NCI-H446 (cell line): ENCODE measurements at regions not wholly inside any gene's neighbourhood (a gene's known extent, or its start where the extent isn't known, plus 50 kb on each side); places are given as distances from the start of the nearest gene placed in this dataset.

ENCODE experiments used
- DNase-seq, 2 experiments: peaks; one replicate each; lab custom pipeline; 2025; lab: John Stamatoyannopoulos, UW

DNA sequence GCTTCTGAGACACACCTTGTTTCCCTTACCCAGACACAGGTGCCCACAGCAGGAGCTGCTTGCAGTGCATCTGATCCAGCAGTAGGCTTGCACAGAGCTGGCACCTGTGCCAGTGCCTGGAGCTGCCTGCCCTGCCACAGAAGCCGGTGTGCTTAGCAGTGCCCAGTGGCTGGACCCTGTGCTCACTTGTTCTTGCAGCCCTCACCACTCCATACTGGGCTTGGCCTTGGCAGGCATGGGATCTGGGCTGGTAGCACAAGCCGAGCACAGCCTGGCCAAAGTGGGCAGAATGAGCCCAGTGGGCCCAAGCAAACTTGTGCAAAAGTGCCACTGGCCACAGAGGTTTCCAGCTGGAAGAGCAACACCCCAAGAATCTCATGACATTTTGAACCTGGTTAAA lies 1950.4 kb downstream of the SUCLG1 start:
- no peak for DNase-seq

DNA sequence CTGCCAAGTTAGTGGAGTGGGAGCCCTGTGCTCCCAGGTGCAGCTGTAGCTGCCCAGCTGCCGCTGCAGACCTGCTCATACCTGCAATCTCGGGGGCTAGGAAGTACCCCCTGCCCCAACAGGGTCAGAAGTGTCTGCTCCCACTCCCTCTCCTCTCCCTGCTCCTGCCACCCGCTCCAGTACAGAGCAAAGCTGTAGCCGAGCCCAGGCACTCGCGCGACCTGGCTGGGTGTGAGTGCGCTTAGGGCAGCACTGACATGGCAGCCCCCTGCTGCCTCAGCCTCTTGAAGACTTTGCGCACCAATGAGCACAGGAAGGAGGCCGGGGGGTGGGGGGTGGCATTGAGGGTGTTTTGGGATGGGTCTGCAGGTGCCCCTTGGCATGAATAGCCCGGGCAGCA lies 1951.4 kb downstream of the SUCLG1 start:
- no peak for DNase-seq

DNA sequence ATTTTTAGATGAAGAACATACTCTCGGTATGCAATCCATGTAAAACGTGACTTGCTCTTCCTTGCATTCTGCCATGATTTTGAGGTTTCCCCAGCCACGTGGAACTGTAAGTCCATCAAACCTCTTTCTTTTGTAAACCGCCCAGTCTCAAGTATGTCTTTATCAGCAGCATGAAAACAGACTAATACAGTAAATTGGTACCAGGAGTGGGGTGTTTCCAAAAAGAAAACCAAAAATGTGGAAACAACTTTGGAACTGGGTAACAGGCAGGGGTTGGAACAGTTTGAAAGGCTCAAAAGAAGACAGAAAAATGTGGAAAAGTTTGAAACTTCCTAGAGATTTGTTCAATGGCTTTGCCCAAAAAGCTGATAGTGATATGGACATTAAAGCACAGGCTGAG lies 1957.9 kb downstream of the SUCLG1 start:
- no peak for DNase-seq

DNA sequence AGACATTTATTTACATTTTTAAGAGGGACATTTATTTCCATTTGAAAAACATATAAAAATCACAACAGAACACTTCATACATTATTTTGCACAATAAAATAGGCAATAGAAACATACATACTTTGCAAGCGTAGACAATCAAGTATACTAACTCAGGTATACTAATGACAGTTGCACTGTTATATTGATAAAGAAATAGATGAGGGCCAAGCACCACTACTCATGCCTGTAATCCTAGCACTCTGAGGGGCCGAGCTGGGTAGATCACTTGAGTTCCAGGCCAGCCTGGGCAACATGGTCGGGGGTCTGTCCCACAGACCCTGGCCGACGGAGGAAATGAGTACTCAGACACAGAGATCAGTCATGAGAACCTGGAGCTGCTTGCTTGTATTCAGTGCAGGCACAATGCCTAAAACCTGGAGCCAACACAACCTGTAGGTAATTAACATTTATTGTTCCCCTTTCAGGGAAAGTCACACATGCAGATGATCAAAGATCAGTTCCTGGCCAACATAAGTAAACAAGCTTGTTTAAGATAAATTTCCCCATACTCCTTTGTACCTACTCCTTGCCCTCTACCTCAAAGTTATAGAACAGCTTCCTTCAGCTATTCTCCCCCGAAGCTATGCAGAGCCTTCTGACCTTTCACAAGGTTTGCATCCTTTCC lies 1960.2 kb downstream of the SUCLG1 start:
- no peak for DNase-seq

DNA sequence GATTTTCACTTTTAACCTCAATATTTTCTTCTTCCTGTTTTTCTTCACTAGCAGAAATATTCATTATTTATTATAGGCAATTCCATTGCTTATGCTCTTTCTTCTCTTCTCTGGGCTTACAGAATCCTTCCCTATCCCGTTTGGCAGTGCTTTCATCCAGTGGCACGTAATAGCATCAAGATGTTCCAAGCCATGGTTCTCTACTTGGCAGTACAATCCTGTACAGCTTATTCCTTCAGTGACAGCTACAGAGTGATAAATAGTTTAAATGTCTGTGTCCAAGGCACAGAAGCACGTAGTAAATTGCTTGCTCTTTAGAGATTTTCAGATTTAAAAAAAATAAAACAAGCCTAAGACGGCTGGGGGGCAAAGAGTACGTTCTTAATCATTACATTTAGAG lies 1964.3 kb downstream of the SUCLG1 start:
- DNase-seq, result no peak

DNA sequence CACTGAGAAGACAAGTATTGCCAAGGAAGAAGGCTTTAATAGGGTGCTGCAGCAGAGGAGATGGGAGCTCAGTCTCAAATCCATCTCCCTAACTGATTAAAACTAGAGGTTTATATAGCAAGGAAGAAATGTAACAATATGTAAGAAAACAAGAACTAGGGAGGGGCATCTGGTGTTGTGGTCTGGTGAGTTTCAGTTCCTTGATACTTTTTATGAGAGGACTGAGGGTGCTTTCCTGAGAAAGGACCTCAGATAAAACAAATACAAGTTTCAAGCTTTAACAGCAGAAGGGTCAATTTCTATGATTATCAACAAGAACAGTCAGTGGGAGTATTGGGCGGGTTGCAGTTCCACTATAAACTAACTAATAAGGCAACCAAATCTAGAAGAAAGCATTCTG lies 1967.5 kb downstream of the SUCLG1 start:
- DNase-seq, result no peak

DNA sequence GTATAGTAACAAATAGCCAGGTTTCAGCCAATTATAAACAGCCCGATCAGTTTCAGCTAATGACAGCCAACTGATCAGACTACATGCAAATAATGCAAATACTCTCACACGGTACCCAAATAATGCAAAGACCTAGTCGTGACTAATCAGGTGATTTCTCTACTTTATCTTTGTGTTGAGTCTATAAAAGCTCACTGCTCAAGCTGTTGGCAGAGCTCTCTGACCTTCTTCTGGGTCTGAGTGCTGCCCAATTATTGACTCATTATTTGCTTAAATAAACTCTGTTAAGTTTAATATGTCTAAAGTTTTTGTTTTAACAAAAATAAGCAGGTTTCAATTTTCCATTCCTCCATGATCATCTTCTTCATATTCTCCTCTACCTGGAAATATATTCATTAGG lies 1971.7 kb downstream of the SUCLG1 start:
- no peak for DNase-seq

DNA sequence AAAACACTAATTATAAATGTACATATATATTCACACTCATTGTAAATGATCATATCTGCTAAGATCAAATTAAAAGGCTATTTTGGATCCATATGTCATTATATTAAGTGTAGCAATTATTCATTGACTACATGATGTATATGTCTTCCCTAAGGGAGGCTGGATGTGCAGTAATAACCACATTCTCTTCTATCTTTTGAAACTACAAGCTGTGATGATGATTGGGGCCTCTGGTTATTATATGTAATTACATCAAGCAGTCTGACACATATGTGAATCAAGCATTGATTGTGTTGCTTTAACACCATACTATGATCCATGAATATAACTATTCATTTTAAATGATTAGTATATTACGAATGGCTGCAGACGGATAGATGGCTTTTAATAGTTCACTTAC lies 1973.4 kb downstream of the SUCLG1 start:
- no peak for DNase-seq

DNA sequence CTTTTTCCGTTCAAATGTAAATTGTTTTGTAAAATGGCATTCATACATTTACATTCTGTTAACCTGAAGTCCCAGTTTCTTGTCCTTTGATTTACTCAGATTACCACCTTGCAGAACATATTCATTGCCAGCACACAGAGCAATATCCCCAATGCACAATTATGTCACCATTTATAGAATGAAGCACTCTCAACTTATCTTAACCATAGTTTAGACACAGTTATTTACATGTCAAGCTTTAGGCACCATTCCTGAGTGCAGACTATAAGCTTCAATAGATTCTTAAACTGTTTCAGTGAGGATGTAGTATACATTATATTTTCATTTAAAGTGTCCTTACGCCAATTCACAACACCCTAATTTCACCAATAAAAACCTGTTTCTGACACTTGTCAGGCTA lies 1977.9 kb downstream of the SUCLG1 start:
- DNase-seq, result no peak

DNA sequence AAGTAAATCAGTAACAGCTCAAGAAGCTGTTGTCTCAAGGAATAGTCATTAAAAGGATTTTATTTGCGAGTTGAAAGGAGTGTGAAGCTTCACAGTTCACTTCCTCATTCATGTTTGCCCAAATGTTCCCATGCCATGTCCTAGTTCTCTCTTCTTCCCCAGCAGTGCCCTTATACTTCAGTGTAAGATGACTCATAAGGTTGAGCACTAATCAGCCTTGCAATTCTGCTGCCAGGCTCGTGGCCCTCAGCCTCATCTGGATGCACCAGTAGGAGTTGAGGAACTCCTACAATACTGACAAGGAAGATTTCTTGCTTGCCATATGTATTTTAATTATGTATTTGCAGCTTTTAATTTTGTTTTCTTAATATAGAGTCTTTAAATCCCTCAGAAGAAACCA lies 1980.4 kb downstream of the SUCLG1 start:
- no peak for DNase-seq

DNA sequence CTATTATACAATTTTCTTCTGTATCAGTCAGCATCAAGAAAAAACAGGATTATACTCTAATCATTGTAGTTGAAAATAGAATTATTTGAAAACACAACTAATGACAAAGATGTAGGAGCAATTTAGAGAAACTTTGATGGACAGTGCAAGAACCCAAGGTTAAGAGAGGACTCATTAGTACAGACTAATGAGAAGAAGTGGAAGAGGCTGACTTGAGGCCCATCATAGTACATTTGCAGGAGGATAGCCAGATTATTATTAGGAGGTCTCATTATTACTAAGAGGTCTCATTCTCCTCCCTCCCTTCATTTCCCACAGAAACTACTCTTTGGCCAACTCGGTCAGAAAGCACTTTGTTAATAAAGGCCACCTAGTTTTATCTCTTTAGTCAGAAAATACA lies 1983.0 kb downstream of the SUCLG1 start:
- DNase-seq, result no peak

DNA sequence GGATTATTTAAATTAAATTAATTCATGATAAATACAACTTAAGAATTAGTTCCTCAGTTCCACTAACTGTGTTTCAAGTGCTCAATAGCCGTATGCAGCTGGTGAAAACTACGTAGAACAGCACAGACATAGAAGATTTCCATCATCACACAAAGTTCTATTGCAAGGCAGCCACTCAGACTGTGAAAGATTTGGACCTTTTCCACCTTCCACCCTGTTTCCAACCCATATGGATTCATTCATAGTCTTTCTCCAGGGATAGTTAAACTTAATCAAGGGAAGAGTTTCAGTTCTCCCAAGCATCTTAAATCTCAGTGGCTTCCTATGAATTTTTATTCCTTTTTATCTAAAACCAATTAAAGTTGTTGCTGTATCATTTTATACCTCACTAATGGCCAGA lies 2030.8 kb downstream of the SUCLG1 start:
- no peak for DNase-seq

DNA sequence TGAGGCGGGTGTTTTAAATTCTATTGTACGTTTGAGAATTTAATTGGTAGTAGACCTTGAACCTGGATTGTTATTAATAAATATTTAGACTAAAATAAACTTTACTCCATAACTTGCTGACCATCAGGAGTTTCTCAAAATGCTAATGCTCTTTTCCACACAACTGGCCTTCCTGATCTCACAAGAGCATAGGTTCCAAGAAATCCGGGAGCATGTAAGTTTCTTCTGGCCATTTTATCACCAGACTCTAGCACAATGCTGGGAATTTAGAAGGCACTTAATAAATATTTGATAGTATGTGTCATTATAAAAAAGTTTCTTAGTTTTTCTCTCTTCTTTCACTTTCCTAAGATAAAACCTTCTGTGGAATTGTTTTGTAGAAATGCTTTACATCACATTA lies 2047.1 kb downstream of the SUCLG1 start:
- DNase-seq, result no peak

DNA sequence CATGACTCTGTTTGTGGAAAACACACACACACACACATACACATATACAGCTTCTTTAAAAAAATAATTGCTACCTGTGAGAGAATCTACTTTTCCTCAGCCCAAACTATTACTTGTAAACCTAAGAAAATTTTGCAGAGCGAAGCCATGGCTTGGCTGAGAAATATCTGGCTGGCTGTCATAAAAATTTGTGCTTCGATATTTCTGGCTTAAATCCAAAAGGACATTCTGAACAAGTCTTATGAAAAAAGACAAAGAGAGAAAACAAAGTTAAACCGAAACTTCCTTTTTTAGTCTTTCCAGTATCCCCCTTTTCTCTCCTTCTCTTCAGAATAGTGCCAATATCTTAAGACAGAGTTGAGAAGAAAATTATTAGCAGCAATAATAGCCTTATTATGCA lies 2048.0 kb downstream of the SUCLG1 start:
- no peak for DNase-seq

DNA sequence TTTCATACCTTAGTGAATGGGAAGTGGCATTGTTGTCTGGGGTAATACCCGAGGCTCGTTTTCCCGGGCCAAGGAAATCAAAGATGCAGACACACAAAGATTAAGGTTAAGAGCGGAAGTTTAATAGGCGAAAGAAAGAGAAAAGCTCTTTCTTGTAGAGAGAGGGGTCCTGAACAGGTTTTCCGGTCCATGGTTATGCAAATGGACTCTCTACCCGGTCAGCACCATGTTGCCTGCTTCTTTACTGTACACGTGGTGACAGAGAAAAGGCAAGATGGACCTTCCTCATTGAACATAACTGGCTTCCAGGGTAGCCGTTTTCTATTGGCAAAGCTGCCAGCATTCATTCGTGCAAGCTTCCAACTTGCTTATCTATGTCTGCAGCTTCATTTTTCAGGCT lies 2063.5 kb downstream of the SUCLG1 start:
- no peak for DNase-seq

DNA sequence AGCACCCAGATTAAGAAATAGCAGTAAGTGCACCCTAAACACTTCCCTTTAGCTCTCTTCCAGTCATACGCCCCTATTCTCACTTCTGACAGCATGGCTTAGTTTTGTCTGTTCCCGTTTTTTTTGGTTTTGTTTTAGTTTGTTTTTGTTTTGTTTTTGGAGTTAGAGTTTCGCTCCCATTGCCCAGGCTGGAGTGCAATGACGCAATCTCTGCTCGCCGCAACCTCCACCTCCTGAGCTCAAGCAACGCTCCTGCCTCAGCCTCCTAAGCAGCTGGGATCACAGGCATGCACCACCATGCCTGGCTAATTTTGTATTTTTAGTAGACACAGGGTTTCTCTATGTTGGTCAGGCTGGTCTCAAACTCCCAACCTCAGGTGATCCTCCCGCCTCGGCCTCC lies 2067.7 kb downstream of the SUCLG1 start:
- DNase-seq, result no peak

DNA sequence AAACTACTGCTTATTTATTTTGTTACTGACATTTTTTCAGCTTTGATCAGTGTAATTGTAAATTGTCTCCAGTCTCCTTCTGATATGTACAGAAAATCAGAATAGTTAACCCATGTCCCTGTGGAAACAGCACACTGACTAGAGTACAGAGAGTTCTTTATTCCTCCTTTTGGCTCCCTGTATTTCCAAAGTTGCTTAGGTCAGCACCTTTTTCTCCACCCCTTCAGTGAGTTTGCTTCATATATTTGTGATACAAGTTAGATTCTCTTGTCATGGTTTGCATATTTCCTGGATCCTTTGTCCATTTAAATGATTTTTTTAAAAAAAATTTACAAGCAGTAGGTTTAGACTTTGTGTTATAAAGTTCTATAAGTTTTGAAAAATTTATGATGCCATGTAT lies 2051.1 kb upstream of the LRRTM1 start:
- no peak for DNase-seq

DNA sequence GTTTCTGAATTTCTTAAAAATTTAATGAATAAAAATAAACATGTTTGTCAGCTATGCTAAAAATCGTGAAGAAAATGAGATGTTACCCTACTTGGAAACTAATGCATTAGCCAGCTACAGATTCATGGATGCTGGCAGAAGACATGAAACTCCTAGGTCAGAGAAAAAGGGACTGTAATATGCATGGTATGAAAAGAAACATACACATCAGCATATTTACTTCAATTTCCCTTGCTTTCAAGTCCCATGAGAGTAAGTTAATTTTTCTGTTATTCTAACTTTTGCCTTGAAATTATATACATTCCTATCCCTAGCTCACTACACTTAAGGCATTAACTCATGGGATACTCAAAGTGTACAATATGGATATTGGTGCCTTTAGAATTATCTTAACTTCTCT lies 2041.4 kb upstream of the LRRTM1 start:
- DNase-seq, result no peak

DNA sequence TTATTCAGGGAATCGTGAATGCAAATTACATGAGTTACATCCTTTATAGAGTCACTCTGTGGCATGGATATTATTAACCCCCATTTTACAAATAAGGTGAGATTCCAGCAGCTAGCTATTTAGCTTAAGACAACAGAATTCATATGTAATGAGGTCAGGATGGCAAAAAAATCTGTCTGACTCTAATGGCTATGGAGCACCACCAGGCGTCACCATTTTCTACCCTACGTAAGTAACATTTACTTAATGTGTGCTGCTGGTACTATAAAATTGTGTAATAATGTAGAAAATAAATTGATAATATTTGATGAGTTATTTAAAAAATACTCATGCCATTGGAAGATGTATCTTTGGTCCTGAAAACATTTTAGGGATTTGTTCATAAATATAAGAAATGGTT lies 2040.1 kb upstream of the LRRTM1 start:
- DNase-seq, result peak in 1 of 2 experiments; percentile 11

DNA sequence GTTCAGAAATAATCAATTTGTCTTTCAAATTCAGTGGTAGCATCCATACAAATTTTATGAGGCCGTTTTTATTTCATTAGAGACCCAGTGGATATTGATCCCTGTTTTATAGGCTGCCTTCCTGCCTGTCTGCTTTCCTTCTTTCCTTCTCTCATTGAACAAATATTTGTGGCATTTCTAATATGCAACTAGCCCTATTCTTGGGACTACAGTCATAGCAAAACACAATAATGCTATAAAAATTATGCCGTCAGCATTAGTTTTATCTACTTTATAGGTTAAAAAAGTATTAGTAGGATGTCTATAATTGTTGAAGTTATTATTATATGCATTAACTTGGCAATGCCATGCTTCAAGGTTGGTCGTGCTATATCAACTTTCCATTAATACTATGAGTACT lies 2037.8 kb upstream of the LRRTM1 start:
- no peak for DNase-seq

DNA sequence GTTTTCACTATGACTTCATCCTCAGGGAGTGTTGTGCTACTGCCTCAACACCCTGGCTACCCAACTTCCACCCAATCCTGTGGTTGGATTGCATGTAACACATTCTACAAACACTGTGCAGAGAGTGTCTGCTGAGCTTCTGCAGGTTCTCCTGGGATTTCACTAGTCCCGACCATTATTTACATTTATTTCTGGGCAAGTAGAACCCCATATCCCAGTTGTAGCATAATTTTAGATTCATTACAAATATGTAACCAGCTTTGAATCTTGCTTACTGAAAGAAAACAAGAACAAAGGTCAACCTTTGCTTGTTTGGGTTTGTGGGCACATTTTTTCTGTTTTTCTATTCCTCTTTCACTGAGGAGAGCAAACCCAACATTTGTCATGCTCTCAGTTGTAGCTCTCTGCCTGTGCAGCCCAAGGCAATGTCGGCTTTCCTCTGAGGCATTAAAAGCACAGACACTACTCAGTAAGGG lies 2036.1 kb upstream of the LRRTM1 start:
- DNase-seq, result no peak

DNA sequence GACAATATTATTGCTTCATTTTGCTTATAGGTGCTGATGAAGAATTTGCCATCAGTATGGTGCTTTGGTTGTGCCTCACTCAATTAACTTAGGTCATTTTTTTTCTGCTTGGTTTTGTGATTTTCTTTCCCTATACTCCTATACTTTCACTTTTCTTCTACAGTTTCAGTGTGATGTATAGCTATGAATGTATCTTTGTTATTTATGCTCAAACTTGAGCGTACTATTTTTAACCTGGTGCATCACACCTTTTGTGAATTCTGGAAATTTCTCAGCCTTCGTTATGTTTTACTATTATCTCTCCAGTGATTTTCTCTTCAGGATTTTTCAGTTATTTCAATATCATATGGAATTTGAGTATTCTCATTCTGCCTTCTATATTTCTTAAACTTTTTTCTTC lies 2035.3 kb upstream of the LRRTM1 start:
- no peak for DNase-seq

DNA sequence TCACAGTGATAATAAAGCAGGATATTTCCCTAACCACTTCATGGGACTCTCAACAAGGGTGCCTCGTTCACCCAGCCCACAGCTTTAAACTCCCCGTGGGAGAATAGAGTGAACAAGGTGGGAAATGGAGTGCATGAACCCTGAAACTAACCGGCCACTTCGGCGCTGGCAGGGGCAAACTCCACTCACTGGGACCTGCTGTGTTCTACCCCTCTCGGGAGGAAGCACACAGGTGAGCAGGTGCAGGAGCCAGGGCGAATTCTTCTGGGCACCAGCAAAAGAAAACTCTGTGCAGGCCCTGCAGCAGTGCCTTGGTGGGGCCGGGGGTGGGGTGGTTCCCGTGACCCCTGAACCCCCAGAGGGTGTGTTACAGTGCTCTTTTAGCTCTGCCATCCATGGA lies 2029.1 kb upstream of the LRRTM1 start:
- no peak for DNase-seq

DNA sequence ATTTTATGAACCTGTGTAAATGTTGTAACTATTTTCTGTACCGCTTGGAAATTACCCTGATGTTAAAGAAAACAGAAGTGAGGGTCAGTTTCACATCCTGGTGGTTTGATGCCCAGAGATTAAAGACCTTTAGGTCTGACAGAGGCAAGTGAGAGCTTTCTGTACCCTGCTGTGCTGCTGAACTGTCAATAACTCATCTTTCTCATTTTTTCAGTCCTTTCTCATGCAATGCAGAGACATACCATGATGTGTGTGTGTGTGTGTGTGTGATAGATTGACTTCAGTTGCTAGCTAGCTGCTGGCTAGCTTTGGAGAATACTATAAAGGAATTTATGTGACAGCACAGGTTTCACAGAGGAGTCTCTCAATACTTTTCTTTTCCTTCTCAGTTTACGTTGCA lies 2025.6 kb upstream of the LRRTM1 start:
- no peak for DNase-seq
